Neural cell (in vitro differentiated cells): ENCODE measurements at regions not wholly inside any gene's neighbourhood (a gene's known extent, or its start where the extent isn't known, plus 50 kb on each side); places are given as distances from the start of the nearest gene placed in this dataset.

ENCODE experiments used
- EP300 ChIP-seq: fragments of 450-650 bp; conservative IDR thresholded peaks from 2 replicates; pipeline ENCODE4 v1.6.1; 2014; ENCODE audit warnings: antibody characterized with exemption, mild to moderate bottlenecking, moderate library complexity; ENCODE audit not compliant: poor library complexity, severe bottlenecking
- EZH2 ChIP-seq: fragments of 200-600, 300-800 bp; shearing (Covaris generic), sonication (generic); IDR thresholded peaks from 2 replicates; pipeline ENCODE4 v1.6.1; 2014; ENCODE audit warnings: antibody characterized with exemption, low read length, borderline replicate concordance, mild to moderate bottlenecking; ENCODE audit not compliant: insufficient read depth, poor library complexity, severe bottlenecking
- MXI1 ChIP-seq: fragments of 450-650 bp; conservative IDR thresholded peaks from 2 replicates; pipeline ENCODE4 v1.6.1; 2014; ENCODE audit warnings: antibody characterized with exemption, mild to moderate bottlenecking; ENCODE audit not compliant: poor library complexity, severe bottlenecking
- POLR2AphosphoS5 ChIP-seq: IDR thresholded peaks from 2 replicates; pipeline ENCODE4 v1.6.1; 2012
- TF ChIP-seq, protein P1 (sequence below): fragments of 450-650 bp; IDR thresholded peaks from 2 replicates; pipeline ENCODE4 v1.5.1; 2014; ENCODE audit warnings: antibody characterized with exemption, mild to moderate bottlenecking, moderate library complexity; ENCODE audit not compliant: poor library complexity, severe bottlenecking
- TF ChIP-seq, protein P2 (sequence below): IDR thresholded peaks from 2 replicates; pipeline ENCODE4 v1.6.1; 2012; ENCODE audit warnings: borderline replicate concordance

DNA sequence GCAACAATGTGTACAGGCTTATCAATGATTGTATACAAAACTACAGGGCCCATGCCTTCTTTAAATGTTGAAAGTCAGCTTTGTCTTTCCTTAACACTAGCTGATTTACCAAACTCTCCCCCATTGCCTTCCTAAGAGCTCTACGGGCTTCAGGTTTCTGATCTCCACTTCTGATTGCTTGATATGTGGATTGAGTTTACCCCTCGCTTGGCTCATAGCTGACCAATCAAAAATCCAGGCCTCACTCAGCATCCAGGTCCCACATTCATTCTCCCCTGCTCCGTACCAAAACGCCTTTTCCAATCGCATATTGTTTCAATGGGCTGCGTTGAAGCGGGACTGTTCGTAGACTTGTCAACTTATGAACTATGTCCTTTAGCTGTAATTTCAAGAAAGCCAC is 195.1 kb upstream of the TOX3 start:
- TF ChIP-seq, protein P1, sequence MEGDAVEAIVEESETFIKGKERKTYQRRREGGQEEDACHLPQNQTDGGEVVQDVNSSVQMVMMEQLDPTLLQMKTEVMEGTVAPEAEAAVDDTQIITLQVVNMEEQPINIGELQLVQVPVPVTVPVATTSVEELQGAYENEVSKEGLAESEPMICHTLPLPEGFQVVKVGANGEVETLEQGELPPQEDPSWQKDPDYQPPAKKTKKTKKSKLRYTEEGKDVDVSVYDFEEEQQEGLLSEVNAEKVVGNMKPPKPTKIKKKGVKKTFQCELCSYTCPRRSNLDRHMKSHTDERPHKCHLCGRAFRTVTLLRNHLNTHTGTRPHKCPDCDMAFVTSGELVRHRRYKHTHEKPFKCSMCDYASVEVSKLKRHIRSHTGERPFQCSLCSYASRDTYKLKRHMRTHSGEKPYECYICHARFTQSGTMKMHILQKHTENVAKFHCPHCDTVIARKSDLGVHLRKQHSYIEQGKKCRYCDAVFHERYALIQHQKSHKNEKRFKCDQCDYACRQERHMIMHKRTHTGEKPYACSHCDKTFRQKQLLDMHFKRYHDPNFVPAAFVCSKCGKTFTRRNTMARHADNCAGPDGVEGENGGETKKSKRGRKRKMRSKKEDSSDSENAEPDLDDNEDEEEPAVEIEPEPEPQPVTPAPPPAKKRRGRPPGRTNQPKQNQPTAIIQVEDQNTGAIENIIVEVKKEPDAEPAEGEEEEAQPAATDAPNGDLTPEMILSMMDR, result no peak
- TF ChIP-seq POLR2AphosphoS5 (no peak), MXI1 (no peak), EP300 (no peak), EZH2 (no peak)
- TF ChIP-seq, protein P2, sequence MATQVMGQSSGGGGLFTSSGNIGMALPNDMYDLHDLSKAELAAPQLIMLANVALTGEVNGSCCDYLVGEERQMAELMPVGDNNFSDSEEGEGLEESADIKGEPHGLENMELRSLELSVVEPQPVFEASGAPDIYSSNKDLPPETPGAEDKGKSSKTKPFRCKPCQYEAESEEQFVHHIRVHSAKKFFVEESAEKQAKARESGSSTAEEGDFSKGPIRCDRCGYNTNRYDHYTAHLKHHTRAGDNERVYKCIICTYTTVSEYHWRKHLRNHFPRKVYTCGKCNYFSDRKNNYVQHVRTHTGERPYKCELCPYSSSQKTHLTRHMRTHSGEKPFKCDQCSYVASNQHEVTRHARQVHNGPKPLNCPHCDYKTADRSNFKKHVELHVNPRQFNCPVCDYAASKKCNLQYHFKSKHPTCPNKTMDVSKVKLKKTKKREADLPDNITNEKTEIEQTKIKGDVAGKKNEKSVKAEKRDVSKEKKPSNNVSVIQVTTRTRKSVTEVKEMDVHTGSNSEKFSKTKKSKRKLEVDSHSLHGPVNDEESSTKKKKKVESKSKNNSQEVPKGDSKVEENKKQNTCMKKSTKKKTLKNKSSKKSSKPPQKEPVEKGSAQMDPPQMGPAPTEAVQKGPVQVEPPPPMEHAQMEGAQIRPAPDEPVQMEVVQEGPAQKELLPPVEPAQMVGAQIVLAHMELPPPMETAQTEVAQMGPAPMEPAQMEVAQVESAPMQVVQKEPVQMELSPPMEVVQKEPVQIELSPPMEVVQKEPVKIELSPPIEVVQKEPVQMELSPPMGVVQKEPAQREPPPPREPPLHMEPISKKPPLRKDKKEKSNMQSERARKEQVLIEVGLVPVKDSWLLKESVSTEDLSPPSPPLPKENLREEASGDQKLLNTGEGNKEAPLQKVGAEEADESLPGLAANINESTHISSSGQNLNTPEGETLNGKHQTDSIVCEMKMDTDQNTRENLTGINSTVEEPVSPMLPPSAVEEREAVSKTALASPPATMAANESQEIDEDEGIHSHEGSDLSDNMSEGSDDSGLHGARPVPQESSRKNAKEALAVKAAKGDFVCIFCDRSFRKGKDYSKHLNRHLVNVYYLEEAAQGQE, result no peak
